ENCODE measurements at regions not wholly inside any gene's neighbourhood (a gene's known extent, or its start where the extent isn't known, plus 50 kb on each side); places are given as distances from the start of the nearest gene placed in this dataset.
"Not testable (repeated sequence)": the region's sequence is repeated elsewhere in the genome, so short reads cannot be mapped to it uniquely, and the experiment has no call there.

DNA sequence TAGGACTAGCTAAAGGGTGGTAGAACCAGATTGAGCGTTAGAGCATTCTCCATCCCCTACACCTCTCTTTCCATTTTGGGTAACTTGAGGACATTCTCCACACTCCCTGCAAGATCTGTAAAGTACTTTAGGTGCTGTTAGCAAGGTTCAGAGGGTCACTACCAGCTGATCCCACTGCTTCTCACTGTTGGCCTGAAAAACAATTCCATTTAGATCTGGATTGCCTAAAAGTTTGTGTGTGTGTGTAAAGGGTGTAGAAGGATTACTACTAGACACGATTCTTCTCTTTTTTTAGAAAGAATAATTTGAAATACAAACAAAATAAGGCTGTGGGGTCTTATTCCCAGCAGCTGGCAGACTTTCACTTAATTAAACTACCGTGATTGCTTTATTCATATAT, 95.1 kb upstream of the TMEM178A start:
- no peak for DNase-seq (ENCODE audit: extremely low read depth, low read depth, low spot score)

DNA sequence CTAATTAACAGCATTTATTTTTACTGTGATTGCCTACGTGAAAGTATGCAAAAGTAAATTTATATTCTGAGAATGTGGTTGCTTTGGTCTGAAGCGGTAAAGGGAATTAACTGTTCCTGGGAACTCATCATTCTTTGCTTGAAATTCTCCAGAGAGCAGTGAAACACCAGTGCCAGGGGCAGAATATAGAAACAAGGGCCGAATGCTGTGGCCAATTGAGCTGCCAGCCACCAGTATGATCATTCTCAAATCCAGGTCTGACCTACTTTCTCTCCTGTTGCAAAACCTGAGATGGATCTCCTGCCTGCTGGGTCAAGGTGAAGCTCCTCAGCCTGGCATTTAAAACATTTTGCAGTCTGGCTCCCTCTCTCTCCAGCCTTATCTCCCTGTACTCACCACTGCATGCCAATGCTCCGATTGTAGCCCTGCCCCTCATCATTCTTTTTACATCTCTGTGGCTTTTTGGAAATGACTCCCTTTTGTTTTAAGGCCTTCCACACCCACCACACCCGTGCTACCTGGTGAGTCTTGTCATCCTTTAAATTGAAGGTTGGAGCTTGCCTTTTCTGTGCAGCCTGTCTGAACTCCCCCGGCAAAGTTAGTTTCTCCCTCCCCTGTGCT, 94.5 kb upstream of the TMEM178A start:
- DNase-seq (ENCODE audit: extremely low read depth, low read depth, low spot score) = no peak

DNA sequence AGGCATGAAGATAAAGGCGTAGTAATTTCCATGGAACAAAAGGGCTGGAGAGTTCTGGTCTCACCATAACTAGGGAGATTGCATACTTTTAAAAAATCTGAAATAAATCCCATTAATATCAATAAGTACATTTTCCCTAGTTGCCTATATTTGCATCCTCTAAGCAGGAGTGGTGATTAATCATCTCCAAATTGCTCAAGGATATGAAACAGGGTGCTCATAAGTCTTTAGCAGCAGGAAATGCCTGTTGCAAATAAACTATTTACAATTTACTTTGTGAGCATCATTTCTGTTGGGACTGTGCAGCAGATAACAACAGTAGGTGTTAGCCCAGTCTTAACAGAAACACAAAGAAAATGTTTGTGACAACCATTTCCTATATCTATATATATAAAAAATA, 92.4 kb upstream of the TMEM178A start:
- DNase-seq (ENCODE audit: extremely low read depth, low read depth, low spot score) = no peak

DNA sequence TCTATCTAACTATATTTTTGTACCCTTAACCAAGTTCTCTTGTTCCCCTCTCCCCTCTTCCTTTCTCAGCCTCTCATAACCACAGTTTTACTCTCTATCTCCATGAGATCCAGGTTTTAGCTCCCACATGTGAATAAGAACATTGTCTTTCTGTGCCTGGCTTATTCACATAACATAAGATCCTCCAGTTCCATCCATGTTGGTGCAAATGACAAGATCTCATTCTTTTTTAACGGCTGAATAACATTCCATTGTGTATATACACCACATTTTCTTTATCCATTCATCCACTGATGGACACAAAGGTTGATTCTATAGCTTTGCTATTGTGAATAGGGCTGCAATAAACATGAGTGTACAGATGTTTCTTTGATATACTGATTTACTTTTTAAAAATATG, 83.9 kb upstream of the TMEM178A start:
- no peak for DNase-seq (ENCODE audit: extremely low read depth, low read depth, low spot score)

DNA sequence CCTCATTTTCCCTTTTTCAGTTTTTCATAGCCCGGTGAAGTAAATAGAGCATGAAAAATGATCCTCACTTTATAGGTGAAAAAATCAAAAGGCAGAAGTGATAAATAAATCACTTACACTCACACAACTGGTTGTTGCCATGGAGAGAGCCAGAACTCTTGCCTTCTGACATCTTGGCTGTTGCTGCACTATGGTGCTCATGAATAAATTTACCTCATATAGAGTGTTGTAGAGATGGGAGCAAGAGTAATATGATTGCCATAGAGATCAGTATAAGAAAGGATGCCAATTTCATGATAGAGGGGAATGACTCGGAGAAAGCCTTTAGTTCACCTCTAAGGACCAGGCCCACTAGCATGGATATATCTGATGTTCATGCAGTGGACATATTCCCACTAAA, 82.5 kb upstream of the TMEM178A start:
- no peak for DNase-seq (ENCODE audit: extremely low read depth, low read depth, low spot score)

DNA sequence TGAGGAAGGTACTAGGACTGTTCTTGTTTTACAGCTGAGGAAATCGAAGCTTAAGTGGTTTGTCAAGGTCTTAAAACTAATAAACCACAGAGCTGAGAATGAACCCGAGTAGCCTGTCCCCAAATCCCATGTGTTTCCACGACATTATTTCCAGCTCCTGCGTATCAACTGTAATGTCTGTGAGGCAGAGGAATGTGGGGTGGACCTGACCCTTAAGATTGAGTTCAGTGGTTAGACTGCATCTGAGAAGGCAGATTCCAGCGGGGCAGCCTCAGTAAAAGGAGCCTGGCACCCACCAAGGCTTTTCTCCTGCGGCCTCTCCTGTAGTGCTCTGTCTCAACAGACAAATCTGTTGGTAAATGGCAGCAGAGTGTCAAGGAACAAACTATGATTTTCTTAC, 81.9 kb upstream of the TMEM178A start:
- no peak for DNase-seq (ENCODE audit: extremely low read depth, low read depth, low spot score)

DNA sequence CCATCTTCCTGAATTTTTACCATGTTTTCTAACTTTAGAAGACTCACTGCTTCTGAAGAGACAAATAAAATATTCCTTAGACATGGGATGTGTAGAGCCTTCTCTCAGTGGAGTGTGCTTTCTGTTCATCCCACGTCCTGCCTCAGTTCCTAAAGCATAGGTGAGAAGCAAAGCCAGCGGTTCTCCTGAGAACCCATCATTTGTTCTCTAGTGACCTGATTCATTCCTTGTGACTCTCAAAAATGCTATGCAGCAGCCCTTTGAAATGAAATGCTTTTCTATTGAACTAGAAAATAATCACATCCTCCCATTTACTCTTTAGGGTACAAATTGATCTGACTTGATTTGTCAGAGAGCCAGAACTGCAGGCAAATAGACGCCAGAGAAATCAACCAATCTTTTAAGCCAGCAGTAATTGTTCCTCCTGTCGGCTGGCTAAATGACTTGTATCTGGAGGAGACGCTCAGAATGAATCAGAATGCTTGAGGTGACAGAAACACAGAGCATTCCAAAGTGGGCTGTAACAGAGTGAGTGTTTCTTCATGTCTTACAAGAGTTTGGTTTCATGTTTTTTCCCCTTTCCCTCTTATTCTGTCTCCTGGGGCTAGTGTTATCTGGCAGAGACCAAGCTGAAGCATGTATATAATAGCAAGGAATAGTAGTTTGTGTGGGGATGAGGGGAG, 81.3 kb upstream of the TMEM178A start:
- DNase-seq (ENCODE audit: extremely low read depth, low read depth, low spot score) = no peak

DNA sequence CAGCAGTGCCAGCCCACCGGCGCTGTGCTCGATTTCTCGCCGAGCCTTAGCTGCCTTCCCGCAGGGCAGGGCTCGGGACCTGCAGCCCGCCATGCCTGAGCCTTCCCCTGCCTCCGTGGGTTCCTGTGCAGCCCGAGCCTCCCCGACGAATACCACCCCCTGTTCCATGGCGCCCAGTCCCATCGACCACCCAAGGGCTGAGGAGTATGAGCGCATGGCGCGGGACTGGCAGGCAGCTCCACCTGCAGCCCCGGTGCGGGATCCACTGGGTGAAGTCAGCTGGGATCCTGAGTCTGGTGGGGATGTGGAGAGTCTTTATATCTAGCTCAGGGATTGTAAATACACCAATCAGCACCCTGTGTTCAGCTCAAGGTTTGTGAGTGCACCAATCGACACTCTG, 80.2 kb upstream of the TMEM178A start:
- not testable (repeated sequence) for DNase-seq (ENCODE audit: extremely low read depth, low read depth, low spot score)

DNA sequence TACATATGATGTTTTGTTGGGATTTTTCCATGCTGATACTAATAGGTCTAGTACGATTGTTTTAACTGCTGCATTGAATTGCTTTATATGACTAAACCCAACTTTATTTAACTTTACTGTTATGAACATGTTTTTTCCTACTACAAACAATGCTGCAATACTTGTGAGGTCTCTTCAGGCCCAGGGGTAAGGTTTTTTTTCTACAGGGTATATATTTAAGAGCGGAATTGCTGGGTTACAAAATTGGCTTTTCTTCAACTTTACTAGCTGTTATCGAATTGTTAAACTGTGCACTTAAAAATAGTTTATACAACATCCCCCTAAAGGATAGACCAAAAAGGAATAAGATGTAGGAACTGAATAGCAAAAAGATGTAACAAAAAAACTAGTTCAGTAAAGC, 78.5 kb upstream of the TMEM178A start:
- no peak for DNase-seq (ENCODE audit: extremely low read depth, low read depth, low spot score)

DNA sequence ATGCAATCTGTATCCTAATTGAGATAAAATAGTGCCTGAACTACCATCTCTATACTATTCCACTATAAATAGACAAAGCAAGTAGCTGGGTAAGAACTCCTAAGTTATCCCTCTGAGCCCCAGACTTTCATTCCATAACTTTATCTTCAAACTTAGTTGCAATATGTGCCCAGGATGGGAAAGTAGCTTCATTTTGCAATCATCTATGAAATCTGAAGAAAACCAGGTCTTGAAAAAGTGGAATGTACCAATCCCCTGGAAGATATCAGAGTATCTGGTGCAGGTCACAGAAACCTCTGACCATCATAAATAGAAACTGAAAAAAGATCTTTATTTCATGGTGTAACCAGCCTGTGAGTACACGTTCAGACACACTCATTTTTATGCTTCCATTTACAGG, 78.1 kb upstream of the TMEM178A start:
- DNase-seq (ENCODE audit: extremely low read depth, low read depth, low spot score) = no peak

DNA sequence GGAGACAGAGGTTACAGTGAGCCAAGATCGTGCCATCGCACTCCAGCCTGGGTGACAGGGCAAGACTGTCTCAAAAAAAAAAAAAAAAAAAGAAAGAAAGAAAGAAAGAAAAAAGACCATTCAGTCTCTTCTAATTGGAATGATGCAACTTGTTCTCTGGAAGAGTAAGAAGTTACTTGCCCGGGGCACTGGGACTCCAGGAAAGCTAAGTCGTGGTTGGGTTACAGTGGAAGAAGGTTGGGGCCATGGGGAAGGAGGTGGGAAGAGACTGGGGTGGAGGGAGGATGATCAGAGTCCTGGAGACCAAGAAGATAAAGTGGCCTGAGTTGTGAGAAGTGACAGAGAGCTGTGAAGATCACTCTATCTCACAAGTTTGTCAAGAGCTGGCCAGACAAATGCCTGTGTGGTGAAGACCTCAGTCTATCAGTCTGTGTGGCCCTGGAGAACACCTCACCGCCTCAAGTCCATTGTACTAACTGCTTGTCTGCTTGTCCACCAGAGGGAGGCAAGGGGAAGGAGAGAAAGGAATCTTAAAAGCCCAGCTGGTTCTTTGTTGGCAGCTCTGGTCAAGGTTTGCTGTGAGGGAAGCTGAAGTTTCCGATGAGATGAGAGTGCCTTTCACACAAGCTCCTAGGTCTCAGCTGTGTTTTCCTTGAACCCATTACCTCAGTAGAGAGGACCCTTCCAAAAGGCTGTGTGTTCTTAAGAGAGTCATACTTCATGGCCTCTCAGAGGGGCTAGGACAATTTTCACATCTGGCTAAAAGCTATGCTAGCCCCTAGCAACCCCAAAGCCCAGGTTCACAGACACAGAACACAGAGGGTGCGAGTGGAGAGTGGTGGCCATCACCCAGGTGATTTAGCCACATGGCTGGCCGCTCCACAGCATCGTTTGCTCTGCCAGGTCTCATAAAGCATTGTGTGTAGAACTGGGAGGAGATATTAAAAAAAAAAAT, 72.0 kb upstream of the TMEM178A start:
- DNase-seq (ENCODE audit: extremely low read depth, low read depth, low spot score) = peak; percentile 52

DNA sequence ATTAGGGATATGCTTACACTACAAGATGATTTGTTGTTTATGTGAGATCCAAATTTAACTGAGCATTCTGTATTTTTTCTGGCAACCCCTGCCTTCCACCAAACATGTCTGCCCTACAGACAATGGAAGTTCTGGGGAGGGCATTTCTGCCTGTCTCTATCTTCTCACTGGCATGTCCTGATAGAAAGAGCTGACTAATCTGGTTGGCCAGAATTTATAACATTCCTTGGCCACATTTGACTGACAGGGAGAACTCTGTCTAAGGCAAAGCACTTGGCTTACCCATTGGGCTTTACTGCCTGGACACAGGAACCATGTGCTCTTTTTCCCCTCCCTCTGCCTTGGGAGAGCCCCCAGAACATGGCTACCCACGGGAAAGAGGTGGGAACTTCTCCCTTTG, 70.6 kb upstream of the TMEM178A start:
- DNase-seq (ENCODE audit: extremely low read depth, low read depth, low spot score) = no peak

DNA sequence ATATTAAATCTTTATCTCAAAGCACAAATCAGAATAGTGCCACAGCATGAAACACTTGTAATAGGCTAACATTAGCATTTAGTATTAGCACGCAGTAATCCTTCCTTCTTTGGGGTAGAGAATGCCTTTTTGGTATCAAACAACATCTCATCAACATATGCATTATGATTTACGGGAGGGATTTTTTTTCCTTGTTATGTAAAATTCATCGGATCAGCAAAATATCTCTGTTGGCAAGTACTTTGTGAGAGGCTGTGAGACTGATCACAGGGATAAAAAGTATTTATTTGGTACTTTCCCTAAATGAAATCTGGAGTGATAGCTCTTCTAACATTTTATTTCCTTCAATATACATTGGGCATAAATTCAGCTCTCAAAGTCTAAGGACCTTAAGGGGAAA, 68.4 kb upstream of the TMEM178A start:
- DNase-seq (ENCODE audit: extremely low read depth, low read depth, low spot score) = no peak

DNA sequence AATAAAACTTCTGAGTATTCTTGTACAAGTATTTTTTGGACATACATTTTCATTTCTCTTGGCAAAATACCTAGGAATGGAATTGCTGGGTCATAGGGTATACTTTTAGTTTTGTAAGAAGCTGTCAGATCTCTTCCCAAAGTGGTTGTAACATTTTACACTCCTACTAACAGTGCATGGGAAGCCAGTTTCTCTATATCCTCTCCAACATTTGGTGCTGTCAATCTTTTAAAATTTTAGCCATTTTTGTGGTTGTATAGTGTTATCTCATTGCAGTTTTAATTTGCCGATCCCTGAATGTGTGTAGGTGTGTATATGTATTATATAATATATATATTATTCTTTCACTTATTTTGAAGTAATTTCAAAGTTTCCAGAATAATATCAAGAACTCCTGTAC, 63.1 kb upstream of the TMEM178A start:
- DNase-seq (ENCODE audit: extremely low read depth, low read depth, low spot score) = no peak

DNA sequence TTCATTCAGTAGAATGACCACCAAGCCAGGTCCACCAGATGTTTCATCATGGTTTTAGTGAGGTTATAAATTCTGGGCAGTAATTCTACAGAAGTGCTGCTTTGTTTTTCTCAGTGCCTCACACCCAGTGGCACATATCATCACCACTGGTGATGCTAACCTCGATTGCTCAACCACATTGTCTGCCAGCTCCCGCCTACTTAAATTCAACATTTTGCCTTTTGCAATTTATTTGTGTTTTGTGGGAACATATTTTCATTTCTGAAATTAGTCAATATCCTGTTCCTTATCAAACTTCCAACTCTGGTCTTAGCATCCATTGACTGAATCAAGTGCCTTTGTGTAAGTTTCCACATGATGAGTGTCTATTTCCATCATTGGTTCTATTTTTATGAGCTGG, 62.3 kb upstream of the TMEM178A start:
- no peak for DNase-seq (ENCODE audit: extremely low read depth, low read depth, low spot score)

DNA sequence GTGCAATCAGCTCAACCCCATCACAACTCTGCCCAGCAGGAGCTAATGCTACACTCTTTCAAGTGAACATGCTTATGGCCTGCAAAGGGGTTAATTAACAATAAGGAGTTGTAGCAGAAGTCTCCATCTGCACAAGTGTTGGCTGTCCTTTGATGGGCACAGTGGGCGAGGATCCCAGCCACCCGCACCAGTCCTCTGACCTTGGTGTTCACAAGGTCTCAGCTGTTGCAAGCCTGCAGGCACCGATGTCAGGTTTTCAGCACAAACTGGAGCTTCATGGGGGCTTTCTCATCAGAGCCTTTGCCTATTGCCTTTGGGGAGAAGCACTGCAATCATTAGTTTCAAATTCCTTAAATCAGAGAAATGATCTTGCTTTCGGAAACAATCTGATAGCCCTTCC, 60.9 kb upstream of the TMEM178A start:
- no peak for DNase-seq (ENCODE audit: extremely low read depth, low read depth, low spot score)

DNA sequence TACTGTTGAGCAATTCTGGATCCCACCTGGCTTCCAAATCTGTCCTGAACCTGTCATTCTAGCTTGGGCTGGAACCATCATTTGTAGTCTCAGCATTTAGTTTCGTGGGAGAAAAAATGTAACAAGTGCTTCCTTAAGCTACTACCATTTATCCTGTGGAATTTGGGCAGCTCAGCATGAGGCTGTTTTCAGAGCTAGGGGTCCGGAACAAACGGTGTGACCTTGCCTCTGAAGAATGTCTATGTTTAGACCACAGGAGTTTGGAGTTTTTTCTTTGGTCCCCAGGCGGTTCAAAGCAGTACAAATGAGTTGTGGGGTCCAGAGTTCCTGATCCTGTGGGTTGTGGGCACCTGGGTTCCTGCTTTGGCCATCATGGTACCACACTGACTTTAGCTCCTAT, 59.1 kb upstream of the TMEM178A start:
- no peak for DNase-seq (ENCODE audit: extremely low read depth, low read depth, low spot score)

DNA sequence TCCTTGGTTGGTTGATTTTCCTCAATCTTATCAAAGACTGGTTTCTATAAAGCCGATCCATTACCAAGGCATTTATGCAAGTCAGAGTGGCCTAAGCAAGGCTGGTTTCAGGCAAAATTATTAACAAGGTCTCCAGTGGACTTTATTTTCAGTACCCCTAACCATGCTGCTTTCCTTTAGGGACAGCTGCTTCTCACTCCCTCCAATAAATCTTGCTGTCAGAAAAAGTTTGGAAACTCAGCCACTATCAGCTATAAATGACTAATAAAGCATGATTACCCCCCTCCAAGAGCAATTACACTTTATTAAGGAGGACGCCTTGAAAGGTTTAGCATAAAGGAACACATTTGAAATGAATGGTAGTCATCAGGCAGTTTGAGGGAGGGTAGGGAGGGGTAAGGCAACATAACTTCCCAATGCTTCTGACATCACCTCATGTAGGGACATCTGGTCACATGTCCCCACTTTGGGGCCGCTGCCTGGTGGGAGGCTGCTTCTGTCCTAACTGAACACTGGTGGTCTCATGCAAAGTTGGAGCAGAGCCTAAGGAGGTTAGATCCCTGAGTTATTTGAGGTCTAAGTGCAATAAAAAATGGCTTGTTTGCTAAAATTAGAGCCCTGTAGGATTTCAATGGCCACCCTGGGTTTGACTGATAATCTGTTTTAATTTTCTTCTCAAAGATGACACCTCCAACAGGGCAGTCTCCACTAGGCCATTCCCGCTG, 58.0 kb upstream of the TMEM178A start:
- DNase-seq (ENCODE audit: extremely low read depth, low read depth, low spot score) = no peak

DNA sequence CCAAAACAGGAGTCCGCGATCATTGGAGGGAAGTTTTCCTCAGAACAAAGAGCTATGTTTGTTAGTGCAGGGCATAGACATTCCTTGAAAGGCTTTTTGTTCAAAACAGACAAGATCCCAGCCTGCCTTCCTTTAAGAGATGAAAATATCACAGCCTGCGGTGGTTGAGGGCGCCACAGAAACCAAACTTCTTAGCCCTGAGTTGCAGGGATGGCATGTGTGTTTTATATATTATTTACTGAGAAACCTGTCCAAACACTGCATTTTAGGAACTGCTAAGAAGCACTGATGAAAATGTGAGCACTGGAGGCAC, 57.5 kb upstream of the TMEM178A start:
- no peak for DNase-seq (ENCODE audit: extremely low read depth, low read depth, low spot score)

DNA sequence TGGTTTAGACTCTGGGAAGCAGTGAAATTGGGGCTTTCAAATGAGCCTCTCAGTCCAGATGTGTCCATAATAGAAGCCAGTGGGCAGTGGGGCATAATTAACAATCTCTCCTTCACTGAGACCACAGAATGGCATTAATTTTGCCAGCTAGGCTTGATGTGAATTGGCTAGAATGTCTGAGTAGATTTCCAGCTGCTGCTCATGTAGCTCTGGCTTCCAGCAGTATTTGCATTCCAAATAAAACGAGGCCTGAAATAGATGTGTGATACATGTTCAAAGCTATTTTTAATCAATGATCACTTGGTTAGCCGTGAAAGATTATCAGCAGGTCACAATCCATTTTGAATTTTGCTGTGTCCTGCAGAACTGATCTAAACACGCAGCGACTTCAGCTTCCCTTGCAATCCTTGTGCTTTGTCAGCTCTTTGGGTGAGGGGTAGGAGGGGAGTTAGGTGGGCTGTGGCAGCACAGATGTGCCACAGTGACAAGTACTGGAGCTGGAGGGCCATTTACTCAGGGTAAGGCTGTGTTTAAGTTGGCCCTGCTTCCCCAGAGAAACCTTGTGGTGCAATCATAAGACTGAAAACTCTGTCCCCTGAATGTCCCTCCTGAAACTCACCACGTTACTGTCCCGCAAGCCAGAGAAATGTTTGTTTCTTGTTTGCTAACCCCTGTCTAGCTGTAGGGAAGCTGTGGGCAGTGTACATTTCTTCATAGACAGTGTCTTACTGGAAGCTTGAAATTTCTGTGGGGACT, 56.9 kb upstream of the TMEM178A start:
- DNase-seq (ENCODE audit: extremely low read depth, low read depth, low spot score) = no peak

DNA sequence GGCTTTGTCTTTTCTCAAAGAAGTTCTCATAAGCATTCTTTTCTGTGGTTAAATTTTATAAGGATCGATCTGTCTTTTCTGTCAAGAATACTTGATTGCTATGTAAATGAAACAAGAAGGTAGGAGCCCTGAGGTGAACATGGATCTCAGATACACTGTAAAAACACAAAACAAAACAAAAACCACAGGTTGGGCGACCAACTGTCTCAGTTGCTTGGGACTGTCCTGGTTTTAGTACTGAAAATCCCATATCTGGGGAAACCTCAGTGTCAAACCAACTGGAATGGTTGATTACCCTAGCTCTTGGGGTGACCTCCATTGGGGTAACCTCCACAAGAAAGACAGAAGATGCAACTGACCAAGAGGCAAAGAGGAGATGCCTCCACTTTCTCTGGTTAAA, 55.8 kb upstream of the TMEM178A start:
- no peak for DNase-seq (ENCODE audit: extremely low read depth, low read depth, low spot score)
